Astrocyte (in vitro differentiated cells and primary cell): ENCODE measurements at regions not wholly inside any gene's neighbourhood (a gene's known extent, or its start where the extent isn't known, plus 50 kb on each side); places are given as distances from the start of the nearest gene placed in this dataset.

Experiments used
- DNase-seq: peaks from one replicate; pipeline ENCODE4 v3.0.0-alpha.2; 2010; ENCODE audit warnings: low read depth
- FAIRE-seq: peaks from 2 replicates; lab custom pipeline; 2011; peaks lifted over from hg19 to GRCh38; lab: Jason Lieb, UNC
- H2AFZ ChIP-seq: 2 replicates; pipeline ENCODE4 v1.6.0; 2012; ENCODE audit warnings: low read depth, low read length, inconsistent platforms
- H3K27ac ChIP-seq: 2 replicates; pipeline ENCODE4 v1.5.1; 2011; ENCODE audit warnings: low read depth, low read length, inconsistent platforms
- H3K27me3 ChIP-seq: 2 replicates; pipeline ENCODE4 v1.6.0; 2011; ENCODE audit warnings: low read length, inconsistent platforms; ENCODE audit not compliant: insufficient read depth
- H3K36me3 ChIP-seq: 2 replicates; pipeline ENCODE4 v1.5.1; 2011; ENCODE audit warnings: low read length, inconsistent platforms; ENCODE audit not compliant: insufficient read depth
- H3K4me1 ChIP-seq: 2 replicates; pipeline ENCODE4 v1.5.1; 2011; ENCODE audit warnings: low read length, inconsistent platforms; ENCODE audit not compliant: insufficient read depth
- H3K4me2 ChIP-seq: 2 replicates; pipeline ENCODE4 v1.6.0; 2012; ENCODE audit warnings: low read length, inconsistent platforms
- H3K4me3 ChIP-seq: 2 replicates; pipeline ENCODE4 v1.5.1; 2011; ENCODE audit warnings: low read depth, mild to moderate bottlenecking, low read length, inconsistent platforms; ENCODE audit not compliant: insufficient read depth
- H3K79me2 ChIP-seq: 2 replicates; pipeline ENCODE4 v1.6.0; 2012; ENCODE audit warnings: mild to moderate bottlenecking, low read length, inconsistent platforms; ENCODE audit not compliant: insufficient read depth
- H3K9ac ChIP-seq: 2 replicates; pipeline ENCODE4 v1.6.0; 2012; ENCODE audit warnings: mild to moderate bottlenecking, low read length, inconsistent platforms
- H3K9me3 ChIP-seq: 2 replicates; pipeline ENCODE4 v1.5.1; 2012; ENCODE audit warnings: low read depth, mild to moderate bottlenecking, low read length, inconsistent platforms; ENCODE audit not compliant: insufficient read depth
- H4K20me1 ChIP-seq: 2 replicates; pipeline ENCODE4 v1.6.0; 2012; ENCODE audit warnings: low read length, inconsistent platforms; ENCODE audit not compliant: insufficient read depth
- H3K27ac Mint-ChIP-seq: one replicate; pipeline ENCODE4 v1.8.0; 2021; ENCODE audit warnings: mild to moderate bottlenecking, mixed read lengths; ENCODE audit not compliant: unreplicated experiment
- H3K27me3 Mint-ChIP-seq: one replicate; pipeline ENCODE4 v1.8.0; 2021; ENCODE audit warnings: low read depth, mixed read lengths; ENCODE audit not compliant: unreplicated experiment
- H3K36me3 Mint-ChIP-seq: one replicate; pipeline ENCODE4 v1.8.0; 2021; ENCODE audit warnings: low read depth, mixed read lengths; ENCODE audit not compliant: unreplicated experiment
- H3K4me1 Mint-ChIP-seq: one replicate; pipeline ENCODE4 v1.8.0; 2021; ENCODE audit warnings: low read depth, mixed read lengths; ENCODE audit not compliant: unreplicated experiment
- H3K4me3 Mint-ChIP-seq: one replicate; pipeline ENCODE4 v1.8.0; 2021; ENCODE audit warnings: mild to moderate bottlenecking, moderate library complexity, mixed read lengths; ENCODE audit not compliant: unreplicated experiment
- H3K9me3 Mint-ChIP-seq: one replicate; pipeline ENCODE4 v1.8.0; 2021; ENCODE audit warnings: mild to moderate bottlenecking, mixed read lengths; ENCODE audit not compliant: unreplicated experiment
- EZH2 ChIP-seq: IDR thresholded peaks from 2 replicates; pipeline ENCODE4 v1.6.1; 2012; ENCODE audit warnings: mild to moderate bottlenecking, low read length, inconsistent platforms; ENCODE audit not compliant: insufficient read depth
- TF ChIP-seq, protein P1 (sequence below): IDR thresholded peaks from 2 replicates; pipeline ENCODE4 v1.5.1; 2011; ENCODE audit warnings: low read depth, mild to moderate bottlenecking, inconsistent platforms, low read length, moderate library complexity; ENCODE audit not compliant: insufficient read depth

- Mint-ChIP-seq H3K4me1 (peaks cover 9% of the 10 kb centered on the region), H3K27ac (no peak overlapping the region), H3K9me3 (peaks cover 10% of the 10 kb centered on the region), H3K36me3 (no peaks in the 10 kb centered on the region), H3K27me3 (peaks cover 51% of the 10 kb centered on the region), H3K4me3 (no peak overlapping the region)
- Histone ChIP-seq H3K4me1 (no peaks in the 10 kb centered on the region), H3K79me2 (no peaks in the 10 kb centered on the region), H4K20me1 (no peaks in the 10 kb centered on the region), H3K9me3 (peaks cover 13% of the 10 kb centered on the region), H2AFZ (no peak overlapping the region), H3K27me3 (no peaks in the 10 kb centered on the region), H3K9ac (no peak overlapping the region), H3K4me2 (no peak overlapping the region), H3K36me3 (no peaks in the 10 kb centered on the region), H3K4me3 (no peak overlapping the region), H3K27ac (no peak overlapping the region)
- TF ChIP-seq EZH2, result no peak
- TF ChIP-seq, protein P1, sequence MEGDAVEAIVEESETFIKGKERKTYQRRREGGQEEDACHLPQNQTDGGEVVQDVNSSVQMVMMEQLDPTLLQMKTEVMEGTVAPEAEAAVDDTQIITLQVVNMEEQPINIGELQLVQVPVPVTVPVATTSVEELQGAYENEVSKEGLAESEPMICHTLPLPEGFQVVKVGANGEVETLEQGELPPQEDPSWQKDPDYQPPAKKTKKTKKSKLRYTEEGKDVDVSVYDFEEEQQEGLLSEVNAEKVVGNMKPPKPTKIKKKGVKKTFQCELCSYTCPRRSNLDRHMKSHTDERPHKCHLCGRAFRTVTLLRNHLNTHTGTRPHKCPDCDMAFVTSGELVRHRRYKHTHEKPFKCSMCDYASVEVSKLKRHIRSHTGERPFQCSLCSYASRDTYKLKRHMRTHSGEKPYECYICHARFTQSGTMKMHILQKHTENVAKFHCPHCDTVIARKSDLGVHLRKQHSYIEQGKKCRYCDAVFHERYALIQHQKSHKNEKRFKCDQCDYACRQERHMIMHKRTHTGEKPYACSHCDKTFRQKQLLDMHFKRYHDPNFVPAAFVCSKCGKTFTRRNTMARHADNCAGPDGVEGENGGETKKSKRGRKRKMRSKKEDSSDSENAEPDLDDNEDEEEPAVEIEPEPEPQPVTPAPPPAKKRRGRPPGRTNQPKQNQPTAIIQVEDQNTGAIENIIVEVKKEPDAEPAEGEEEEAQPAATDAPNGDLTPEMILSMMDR, result no peak
- no peak for DNase-seq
- no peak for FAIRE-seq
Measured at GRCh38 chr2:239832490-239833268, 192.5 kb downstream of the NDUFA10 start.

GRCh38 chr2:239831861-239832489 lies 193.2 kb downstream of the NDUFA10 start:
- H3K79me2 ChIP-seq, result no peaks in the 10 kb centered on the region
- no peaks in the 10 kb centered on the region for H4K20me1 ChIP-seq
- Mint-ChIP-seq H3K4me1 (peaks cover 9% of the 10 kb centered on the region), H3K27ac (no peak overlapping the region), H3K9me3 (peaks cover 10% of the 10 kb centered on the region), H3K4me3 (no peak overlapping the region), H3K36me3 (no peaks in the 10 kb centered on the region), H3K27me3 (peaks cover 50% of the 10 kb centered on the region)
- no peaks in the 10 kb centered on the region for H3K4me1 ChIP-seq
- no peak overlapping the region for H3K9ac ChIP-seq
- peaks cover 13% of the 10 kb centered on the region for H3K9me3 ChIP-seq
- H2AFZ ChIP-seq, result no peak overlapping the region
- no peak overlapping the region for H3K4me2 ChIP-seq
- H3K27ac ChIP-seq, result no peak overlapping the region
- FAIRE-seq, result no peak
- no peaks in the 10 kb centered on the region for H3K36me3 ChIP-seq
- DNase-seq, result no peak
- no peaks in the 10 kb centered on the region for H3K27me3 ChIP-seq
- no peak for TF ChIP-seq EZH2
- TF ChIP-seq, protein P1, result no peak
- no peak overlapping the region for H3K4me3 ChIP-seq
